ENCODE measurements at regions not wholly inside any gene's neighbourhood (a gene's known extent, or its start where the extent isn't known, plus 50 kb on each side); places are given as distances from the start of the nearest gene placed in this dataset.
"Not testable (repeated sequence)": the region's sequence is repeated elsewhere in the genome, so short reads cannot be mapped to it uniquely, and the experiment has no call there.

DNA sequence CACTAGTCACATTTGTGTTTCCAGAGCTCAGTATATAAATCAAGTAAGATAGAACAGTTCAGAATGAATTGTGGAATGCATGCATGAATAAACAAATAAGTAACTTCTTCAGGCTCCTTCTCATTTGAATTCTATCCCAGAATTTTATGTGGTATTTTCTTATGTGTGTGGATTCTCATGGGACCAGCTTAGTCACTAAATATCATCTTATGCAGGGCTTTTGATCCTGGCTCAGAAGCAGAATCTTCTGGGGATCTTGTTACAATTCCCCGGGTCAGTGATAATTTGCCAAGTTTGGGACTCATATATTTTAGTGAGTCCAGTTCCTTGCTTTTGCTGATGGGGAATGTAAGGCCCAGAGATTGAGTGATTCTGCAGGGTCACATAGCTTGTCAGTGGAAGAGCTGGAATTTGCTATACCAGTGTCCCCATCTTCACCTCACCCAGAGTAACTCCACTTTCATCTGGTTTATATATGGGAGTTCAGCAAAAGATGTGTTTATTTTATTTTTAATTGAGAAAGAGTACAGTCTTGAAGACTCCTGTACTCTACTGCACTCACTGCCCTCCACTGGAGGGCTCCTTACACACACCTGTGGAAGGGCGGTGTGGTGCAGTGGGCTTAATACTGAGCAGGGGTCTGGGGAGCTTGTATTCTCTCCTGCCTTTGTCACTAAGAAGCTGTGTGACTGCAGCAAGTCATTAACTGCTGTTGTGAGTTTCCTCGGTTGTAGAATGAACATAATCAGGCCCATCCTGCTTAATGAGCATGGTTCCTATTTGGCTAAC is 198.2 kb upstream of the CXorf66 start:
- no peak for DNase-seq

- no peak for DNase-seq
Measured at GRCh38 chrX:140157611-140158010, 192.3 kb upstream of the CXorf66 start.

DNA sequence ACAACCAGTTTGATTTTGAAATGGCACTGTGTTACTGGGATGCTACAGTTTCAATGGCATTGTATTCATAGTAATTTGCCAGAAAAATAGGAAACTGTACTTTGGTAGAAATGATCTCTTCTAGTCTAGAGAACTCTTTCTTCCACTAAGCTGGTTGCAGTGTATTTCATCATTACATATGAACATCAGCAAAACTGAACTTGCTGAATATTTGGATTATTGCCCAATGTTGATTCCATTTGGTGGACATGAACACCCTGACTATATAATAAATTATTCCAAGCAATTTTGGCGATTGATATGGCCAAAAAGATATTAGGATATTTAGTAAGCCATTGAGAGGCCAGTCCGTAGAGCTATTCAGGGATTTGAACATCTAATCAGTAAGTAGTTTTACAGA is 191.8 kb upstream of the CXorf66 start:
- no peak for DNase-seq

DNA sequence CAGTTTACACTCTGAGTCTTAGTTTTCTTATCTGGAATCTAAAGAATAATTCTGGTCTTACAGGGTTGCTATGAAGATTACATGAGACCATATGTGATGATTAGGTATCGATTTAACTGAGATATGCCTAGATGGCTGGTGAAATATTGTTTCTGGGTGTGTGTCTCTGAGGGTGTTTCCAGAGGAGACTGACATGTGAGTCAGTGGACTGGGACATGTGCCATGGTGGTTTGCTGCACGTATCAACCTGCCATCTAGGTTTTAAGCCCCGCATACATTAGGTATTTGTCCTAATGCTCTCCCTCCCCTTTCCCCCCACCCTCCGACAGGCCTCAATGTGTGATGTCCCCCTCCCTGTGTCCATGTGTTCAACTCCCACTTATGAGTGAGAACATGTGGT is 186.0 kb upstream of the CXorf66 start:
- no peak for DNase-seq

- no peak for DNase-seq
Measured at GRCh38 chrX:140149761-140150160, 184.4 kb upstream of the CXorf66 start.

DNA sequence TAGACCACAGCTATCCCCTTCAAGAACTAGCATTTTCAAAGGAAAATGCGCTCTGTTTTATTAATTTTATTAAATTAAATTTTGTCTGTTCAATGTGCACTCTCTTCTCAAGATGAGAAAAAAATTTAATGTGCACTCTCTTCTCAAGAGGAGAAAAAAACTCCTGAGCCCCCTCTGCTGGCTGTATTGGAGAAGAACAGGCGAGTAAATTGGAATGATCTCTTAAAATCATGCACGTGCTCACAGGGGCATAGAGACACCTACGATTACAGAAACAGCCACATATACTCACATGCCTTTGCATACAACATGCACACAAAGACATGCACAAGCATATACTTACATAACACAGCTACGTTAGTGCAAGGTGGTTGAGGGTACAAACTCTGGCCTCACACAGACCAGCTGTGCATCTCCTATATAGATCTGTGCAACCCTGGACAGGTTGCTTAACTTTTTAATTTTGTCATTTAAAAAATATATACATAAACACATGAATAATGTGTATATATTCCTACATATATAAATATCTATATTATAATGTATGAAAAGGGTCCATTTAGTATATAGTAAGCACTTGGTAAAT is 176.2 kb upstream of the CXorf66 start:
- DNase-seq = no peak

DNA sequence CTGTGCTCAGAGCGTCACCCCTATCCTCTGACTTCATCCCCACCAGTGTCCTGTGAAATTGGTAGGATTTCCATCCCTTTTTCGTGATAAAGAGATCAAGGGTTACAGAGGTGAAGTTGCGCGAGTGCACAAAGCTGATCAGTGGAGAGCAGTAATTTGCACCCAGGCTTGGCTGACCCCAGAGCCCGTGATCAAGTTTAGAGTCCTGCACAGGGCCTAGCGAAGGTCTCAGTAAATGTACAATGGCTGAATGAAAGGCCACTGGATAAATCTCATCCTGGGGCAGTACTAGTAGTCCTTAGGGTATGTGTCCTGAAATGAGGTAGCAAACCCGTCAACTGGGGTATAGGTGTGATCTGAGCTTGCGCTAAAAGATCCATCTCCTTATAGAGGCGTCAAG is 173.2 kb upstream of the CXorf66 start:
- not testable (repeated sequence) for DNase-seq

GRCh38 chrX:140138065-140138464 is 172.7 kb upstream of the CXorf66 start:
- not testable (repeated sequence) for DNase-seq

- no peak for DNase-seq
Measured at GRCh38 chrX:140132937-140133336, 167.6 kb upstream of the CXorf66 start.

- DNase-seq = no peak
Measured at GRCh38 chrX:140123446-140123845, 158.1 kb upstream of the CXorf66 start.

DNA sequence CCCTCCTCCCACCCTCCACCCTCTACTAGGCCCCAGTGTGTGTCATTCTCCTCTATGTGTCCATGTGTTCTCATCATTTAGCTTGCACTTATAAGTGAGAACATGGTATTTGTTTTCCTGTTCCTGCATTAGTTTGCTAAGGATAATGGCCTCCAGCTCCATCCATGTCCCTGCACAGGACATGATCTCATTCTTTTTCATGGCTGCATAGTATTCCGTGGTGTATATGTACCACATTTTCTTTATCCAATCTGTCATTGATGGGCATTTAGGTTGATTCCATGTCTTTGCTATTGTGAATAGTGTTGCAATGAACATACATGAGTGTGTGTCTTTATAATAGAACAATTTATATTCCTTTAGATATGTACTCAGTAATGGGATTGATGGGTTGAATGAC is 148.7 kb upstream of the CXorf66 start:
- DNase-seq = not testable (repeated sequence)

DNA sequence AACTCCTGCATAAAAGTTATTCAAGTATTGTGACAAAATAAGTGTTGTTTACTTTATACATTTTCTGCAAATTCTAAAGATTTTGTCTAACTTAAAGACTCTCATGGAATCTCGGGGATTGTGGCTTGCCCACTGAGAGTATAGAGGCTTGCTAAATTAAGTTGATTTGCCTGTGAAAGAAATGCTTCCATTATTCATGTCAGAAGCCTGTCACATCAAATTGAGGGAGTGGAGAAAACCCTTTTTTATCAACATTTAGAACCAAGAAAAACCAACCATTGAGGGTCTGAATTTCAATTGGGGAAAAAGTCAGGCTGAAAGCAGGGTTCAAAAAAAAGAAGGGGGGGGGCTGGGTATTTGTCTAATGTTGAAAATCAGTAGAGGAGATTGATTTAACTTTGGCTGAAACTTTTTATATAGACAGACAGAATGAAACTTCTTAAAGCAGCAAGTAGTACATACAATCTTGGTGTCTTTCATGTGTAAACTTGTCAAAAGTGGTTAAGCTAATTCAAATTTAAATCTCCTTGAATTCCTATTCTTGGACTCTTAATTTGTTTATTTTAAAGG is 144.8 kb upstream of the CXorf66 start:
- no peak for DNase-seq

GRCh38 chrX:140104760-140105159 is 139.4 kb upstream of the CXorf66 start:
- no peak for DNase-seq

- no peak for DNase-seq
Measured at GRCh38 chrX:140099221-140099620, 133.9 kb upstream of the CXorf66 start.

- no peak for DNase-seq
Measured at GRCh38 chrX:140092121-140092520, 126.8 kb upstream of the CXorf66 start.

DNA sequence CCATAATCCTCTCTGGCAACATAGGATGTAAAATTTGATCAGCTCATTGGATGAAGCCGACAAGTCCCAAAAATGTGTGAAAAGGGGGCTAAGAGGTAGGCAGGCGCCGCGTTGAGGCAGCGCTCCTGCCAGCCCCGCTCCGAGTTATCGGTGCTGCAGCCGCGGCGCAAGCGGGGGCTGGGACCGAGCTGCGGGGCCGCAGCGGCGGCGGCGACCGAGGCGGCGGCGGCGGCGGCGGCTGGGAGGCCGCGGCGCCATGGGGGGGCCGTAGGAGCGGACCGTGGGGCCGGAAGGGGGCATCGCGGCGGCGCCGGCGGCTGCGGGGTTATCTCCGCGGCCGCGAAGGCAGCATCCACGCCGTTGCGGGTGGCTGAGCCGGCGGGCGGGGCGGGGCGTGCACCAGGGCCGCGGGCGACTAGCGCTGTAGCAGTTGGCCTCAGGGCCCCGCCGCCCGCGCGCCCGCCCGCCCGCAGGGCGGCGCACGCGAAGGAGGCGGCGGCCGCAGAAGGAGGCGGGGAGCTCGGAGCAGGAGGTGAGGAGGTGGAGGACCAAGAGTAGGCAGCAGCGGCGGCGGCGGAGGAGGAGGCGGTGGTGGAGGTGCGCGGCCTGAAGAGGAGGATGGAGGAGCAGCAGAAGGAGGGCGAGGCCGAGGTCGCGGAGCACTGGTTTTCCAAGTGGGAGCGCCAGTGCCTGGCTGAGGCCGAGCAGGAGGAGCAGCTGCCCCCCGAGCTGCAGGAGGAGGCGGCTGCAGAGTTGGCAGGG is 126.0 kb upstream of the CXorf66 start:
- peak; percentile 54 for DNase-seq

DNA sequence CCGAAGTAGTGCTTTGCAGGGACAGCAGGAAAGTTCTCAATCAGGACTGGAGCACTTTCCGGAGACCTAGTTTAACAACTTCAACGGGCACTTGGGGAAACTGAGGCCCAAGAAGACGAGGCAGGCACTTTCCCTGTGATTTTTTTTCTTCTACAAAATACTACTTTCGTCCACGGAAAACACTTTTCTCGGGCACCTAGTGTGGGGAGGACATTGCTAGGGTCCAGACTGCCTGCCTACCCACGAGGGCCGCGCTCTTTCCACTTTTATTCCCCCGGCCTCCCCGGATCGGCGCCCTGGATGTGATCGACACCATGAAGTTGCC is 125.4 kb upstream of the CXorf66 start:
- no peak for DNase-seq

GRCh38 chrX:140088438-140088837 is 123.1 kb upstream of the CXorf66 start:
- no peak for DNase-seq

- no peak for DNase-seq
Measured at GRCh38 chrX:140087875-140088274, 122.6 kb upstream of the CXorf66 start.

GRCh38 chrX:140086691-140087090 is 121.4 kb upstream of the CXorf66 start:
- no peak for DNase-seq

GRCh38 chrX:140074851-140075250 is 109.5 kb upstream of the CXorf66 start:
- DNase-seq = not testable (repeated sequence)

GRCh38 chrX:140071037-140071436 is 105.7 kb upstream of the CXorf66 start:
- no peak for DNase-seq

- DNase-seq = no peak
Measured at GRCh38 chrX:140065961-140066662, 100.8 kb upstream of the CXorf66 start.
